ENCODE measurements at regions not wholly inside any gene's neighbourhood (a gene's known extent, or its start where the extent isn't known, plus 50 kb on each side); places are given as distances from the start of the nearest gene placed in this dataset.
"Not testable (repeated sequence)": the region's sequence is repeated elsewhere in the genome, so short reads cannot be mapped to it uniquely, and the experiment has no call there.

DNA sequence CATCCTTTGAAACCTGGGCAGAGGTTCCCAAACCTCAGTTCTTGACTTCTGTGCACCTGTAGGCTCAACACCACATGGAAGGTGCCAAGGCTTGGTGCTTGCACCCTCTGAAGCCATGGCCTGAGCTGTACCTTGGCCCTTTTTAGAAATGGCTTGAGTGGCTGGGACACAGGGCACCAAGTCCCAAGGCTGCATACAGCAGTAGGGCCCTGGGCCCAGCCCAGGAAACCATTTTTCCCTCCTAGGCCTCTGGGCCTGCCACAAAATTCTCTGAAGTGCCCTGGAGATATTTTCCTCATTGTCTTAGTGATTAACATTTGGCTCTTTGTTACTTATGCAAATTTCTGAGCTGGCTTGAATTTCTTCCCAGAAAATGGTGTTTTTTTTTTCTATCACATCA, 65.6 kb upstream of the ACTRT2 start:
- H3K4me3 ChIP-seq (ENCODE audit: control insufficient read depth in 1 of 2, extremely low read depth in 1 of 2, low read length in 1 of 2), result no peak overlapping the region
- peaks cover 0 to 4% (median 0%) of the 10 kb centered on the region in 3 donors for H3K4me1 Mint-ChIP-seq
- H3K27me3 ChIP-seq (replicated peaks in 1 of 2; ENCODE audit: control insufficient read depth in 2 of 2, extremely low read depth in 1 of 2, insufficient read depth in 2 of 2, low read length in 1 of 2), result peaks cover 0 to 19% of the 10 kb centered on the region in 2 experiments
- POLR2A ChIA-PET, result interaction anchor here in 1 of 2 donors (0.6 kb wide), 1 partner anchor 30 kb away, joined by 3 read pairs; no protein-coding TSS in a partner anchor
- DNase-seq (no peak), ATAC-seq (replicated peaks in 1 of 4) (no peak)
- no peak overlapping the region for H3K27ac ChIP-seq (ENCODE audit: low read length)
- H3K36me3 Mint-ChIP-seq, result peaks cover 6% of the 10 kb centered on the region
- H3K9me3 ChIP-seq, result no peaks in the 10 kb centered on the region
- CTCF ChIA-PET, result no interaction called here
- H3K4me3 Mint-ChIP-seq, result no peak overlapping the region
- H3K27me3 Mint-ChIP-seq, result peaks cover 7% of the 10 kb centered on the region in 2 donors
- no peak overlapping the region for H3K27ac Mint-ChIP-seq
- no peaks in the 10 kb centered on the region for H3K4me1 ChIP-seq (ENCODE audit: control insufficient read depth in 1 of 2, extremely low read depth in 1 of 2, insufficient read depth in 2 of 2, low read length in 2 of 2)
- H3K9me3 Mint-ChIP-seq, result peaks cover 16 to 37% (median 36%) of the 10 kb centered on the region in 3 donors
- H3K36me3 ChIP-seq (ENCODE audit: control insufficient read depth in 2 of 2, extremely low read depth in 1 of 2, insufficient read depth in 1 of 2, low read length in 1 of 2), result no peaks in the 10 kb centered on the region

GRCh38 chr1:2956576-2956975, 64.7 kb upstream of the ACTRT2 start:
- H3K4me1 ChIP-seq (ENCODE audit: control insufficient read depth in 1 of 2, extremely low read depth in 1 of 2, insufficient read depth in 2 of 2, low read length in 2 of 2), result no peaks in the 10 kb centered on the region
- no peaks in the 10 kb centered on the region for H3K36me3 ChIP-seq (ENCODE audit: control insufficient read depth in 2 of 2, extremely low read depth in 1 of 2, insufficient read depth in 1 of 2, low read length in 1 of 2)
- Mint-ChIP-seq H3K9me3 (peaks cover 16 to 37% (median 36%) of the 10 kb centered on the region in 3 donors), H3K4me1 (peaks cover 0 to 4% (median 0%) of the 10 kb centered on the region in 3 donors), H3K27me3 (peaks cover 4 to 6% of the 10 kb centered on the region in 2 donors), H3K4me3 (no peak overlapping the region), H3K27ac (no peak overlapping the region), H3K36me3 (peaks cover 6% of the 10 kb centered on the region)
- CTCF ChIA-PET, result no interaction called here
- no peak overlapping the region for H3K27ac ChIP-seq (ENCODE audit: low read length)
- no peak overlapping the region for H3K4me3 ChIP-seq (ENCODE audit: control insufficient read depth in 1 of 2, extremely low read depth in 1 of 2, low read length in 1 of 2)
- no peak for ATAC-seq (replicated peaks in 1 of 4)
- no CpG with 5 or more reads among the region's 1 CpG for WGBS (ENCODE audit: insufficient coverage)
- no peaks in the 10 kb centered on the region for H3K9me3 ChIP-seq
- POLR2A ChIA-PET, result no interaction called here
- no peak for DNase-seq
- peaks cover 0 to 23% of the 10 kb centered on the region in 2 experiments for H3K27me3 ChIP-seq (replicated peaks in 1 of 2; ENCODE audit: control insufficient read depth in 2 of 2, extremely low read depth in 1 of 2, insufficient read depth in 2 of 2, low read length in 1 of 2)

- Mint-ChIP-seq H3K9me3 (peaks cover 16 to 37% (median 36%) of the 10 kb centered on the region in 3 donors), H3K27ac (no peak overlapping the region), H3K4me3 (no peak overlapping the region), H3K36me3 (peaks cover 6% of the 10 kb centered on the region), H3K4me1 (peaks cover 0 to 4% (median 0%) of the 10 kb centered on the region in 3 donors), H3K27me3 (peaks cover 4 to 6% of the 10 kb centered on the region in 2 donors)
- peaks cover 0 to 23% of the 10 kb centered on the region in 2 experiments for H3K27me3 ChIP-seq (replicated peaks in 1 of 2; ENCODE audit: control insufficient read depth in 2 of 2, extremely low read depth in 1 of 2, insufficient read depth in 2 of 2, low read length in 1 of 2)
- H3K4me1 ChIP-seq (ENCODE audit: control insufficient read depth in 1 of 2, extremely low read depth in 1 of 2, insufficient read depth in 2 of 2, low read length in 2 of 2), result no peaks in the 10 kb centered on the region
- ChIA-PET CTCF (no interaction called here), POLR2A (no interaction called here)
- H3K36me3 ChIP-seq (ENCODE audit: control insufficient read depth in 2 of 2, extremely low read depth in 1 of 2, insufficient read depth in 1 of 2, low read length in 1 of 2), result no peaks in the 10 kb centered on the region
- H3K4me3 ChIP-seq (ENCODE audit: control insufficient read depth in 1 of 2, extremely low read depth in 1 of 2, low read length in 1 of 2), result no peak overlapping the region
- H3K9me3 ChIP-seq, result no peaks in the 10 kb centered on the region
- no peak for ATAC-seq (replicated peaks in 1 of 4)
- DNase-seq, result no peak
- no peak overlapping the region for H3K27ac ChIP-seq (ENCODE audit: low read length)
Measured at GRCh38 chr1:2957329-2957728, 63.9 kb upstream of the ACTRT2 start.

GRCh38 chr1:2959881-2960280, 61.4 kb upstream of the ACTRT2 start:
- H3K27me3 Mint-ChIP-seq; H3K4me3 Mint-ChIP-seq; H3K36me3 ChIP-seq (ENCODE audit: control insufficient read depth in 2 of 2, extremely low read depth in 1 of 2, insufficient read depth in 1 of 2, low read length in 1 of 2); H3K4me1 Mint-ChIP-seq; CTCF ChIA-PET; H3K27ac ChIP-seq (ENCODE audit: low read length); H3K27ac Mint-ChIP-seq; H3K4me3 ChIP-seq (ENCODE audit: control insufficient read depth in 1 of 2, extremely low read depth in 1 of 2, low read length in 1 of 2); POLR2A ChIA-PET; ATAC-seq (replicated peaks in 1 of 4); H3K9me3 ChIP-seq; H3K36me3 Mint-ChIP-seq; DNase-seq; H3K4me1 ChIP-seq (ENCODE audit: control insufficient read depth in 1 of 2, extremely low read depth in 1 of 2, insufficient read depth in 2 of 2, low read length in 2 of 2): not testable (repeated sequence)
- H3K27me3 ChIP-seq (replicated peaks in 1 of 2; ENCODE audit: control insufficient read depth in 2 of 2, extremely low read depth in 1 of 2, insufficient read depth in 2 of 2, low read length in 1 of 2), result peaks cover 0 to 20% of the 10 kb centered on the region in 2 experiments
- WGBS (ENCODE audit: insufficient coverage), result 77% methylated on average over 17 of the region's 21 CpGs
- peaks cover 10 to 20% (median 16%) of the 10 kb centered on the region in 3 donors for H3K9me3 Mint-ChIP-seq

GRCh38 chr1:2961081-2961480, 60.2 kb upstream of the ACTRT2 start:
- ATAC-seq (replicated peaks in 1 of 4) (no peak), DNase-seq (no peak)
- Histone ChIP-seq H3K36me3 (ENCODE audit: control insufficient read depth in 2 of 2, extremely low read depth in 1 of 2, insufficient read depth in 1 of 2, low read length in 1 of 2) (no peaks in the 10 kb centered on the region), H3K27ac (ENCODE audit: low read length) (no peak overlapping the region), H3K4me3 (ENCODE audit: control insufficient read depth in 1 of 2, extremely low read depth in 1 of 2, low read length in 1 of 2) (no peak overlapping the region), H3K27me3 (replicated peaks in 1 of 2; ENCODE audit: control insufficient read depth in 2 of 2, extremely low read depth in 1 of 2, insufficient read depth in 2 of 2, low read length in 1 of 2) (peaks cover 0 to 20% of the 10 kb centered on the region in 2 experiments), H3K4me1 (ENCODE audit: control insufficient read depth in 1 of 2, extremely low read depth in 1 of 2, insufficient read depth in 2 of 2, low read length in 2 of 2) (no peaks in the 10 kb centered on the region), H3K9me3 (no peaks in the 10 kb centered on the region)
- H3K27ac Mint-ChIP-seq, result no peak overlapping the region
- ChIA-PET CTCF (no interaction called here), POLR2A (no interaction called here)
- no peaks in the 10 kb centered on the region for H3K4me1 Mint-ChIP-seq
- peaks cover 5 to 13% (median 10%) of the 10 kb centered on the region in 3 donors for H3K9me3 Mint-ChIP-seq
- no peak overlapping the region for H3K4me3 Mint-ChIP-seq
- H3K36me3 Mint-ChIP-seq, result no peaks in the 10 kb centered on the region
- 71% methylated on average over 4 of the region's 7 CpGs for WGBS (ENCODE audit: insufficient coverage)
- peaks cover 1 to 4% of the 10 kb centered on the region in 2 donors for H3K27me3 Mint-ChIP-seq

DNA sequence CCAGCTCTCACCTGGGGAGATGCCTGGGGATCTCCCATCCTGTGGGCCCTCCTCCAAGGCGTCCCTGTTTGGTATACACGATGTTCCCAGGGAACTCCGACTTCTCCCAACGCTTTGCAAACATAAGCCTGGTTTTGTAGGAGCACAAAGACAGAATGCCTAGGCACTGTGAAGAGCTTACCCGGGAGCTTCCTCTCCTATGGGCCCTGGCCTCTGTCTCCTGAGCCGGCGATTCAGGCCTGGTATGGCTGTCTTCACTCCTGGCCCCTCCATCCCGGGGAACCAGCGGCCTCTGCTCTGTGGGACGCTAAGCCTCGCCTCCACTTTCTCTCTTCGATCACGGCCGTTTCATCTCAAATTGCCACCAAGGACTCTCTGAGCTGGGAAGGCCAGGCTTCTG, 59.6 kb upstream of the ACTRT2 start:
- POLR2A ChIA-PET, result no interaction called here
- H3K4me1 ChIP-seq (ENCODE audit: control insufficient read depth in 1 of 2, extremely low read depth in 1 of 2, insufficient read depth in 2 of 2, low read length in 2 of 2), result no peaks in the 10 kb centered on the region
- H3K27me3 Mint-ChIP-seq, result peaks cover 1 to 4% of the 10 kb centered on the region in 2 donors
- no peak overlapping the region for H3K4me3 ChIP-seq (ENCODE audit: control insufficient read depth in 1 of 2, extremely low read depth in 1 of 2, low read length in 1 of 2)
- H3K27me3 ChIP-seq (replicated peaks in 1 of 2; ENCODE audit: control insufficient read depth in 2 of 2, extremely low read depth in 1 of 2, insufficient read depth in 2 of 2, low read length in 1 of 2), result peaks cover 0 to 20% of the 10 kb centered on the region in 2 experiments
- H3K36me3 Mint-ChIP-seq, result no peaks in the 10 kb centered on the region
- no peak overlapping the region for H3K4me3 Mint-ChIP-seq
- WGBS (ENCODE audit: insufficient coverage), result 89% methylated on average over 12 of the region's 14 CpGs
- no peak overlapping the region for H3K27ac Mint-ChIP-seq
- no peak for ATAC-seq (replicated peaks in 1 of 4)
- H3K36me3 ChIP-seq (ENCODE audit: control insufficient read depth in 2 of 2, extremely low read depth in 1 of 2, insufficient read depth in 1 of 2, low read length in 1 of 2), result no peaks in the 10 kb centered on the region
- DNase-seq, result no peak
- H3K27ac ChIP-seq (ENCODE audit: low read length), result no peak overlapping the region
- H3K9me3 Mint-ChIP-seq, result peaks cover 4 to 10% (median 7%) of the 10 kb centered on the region in 3 donors
- CTCF ChIA-PET, result no interaction called here
- H3K4me1 Mint-ChIP-seq, result no peaks in the 10 kb centered on the region
- H3K9me3 ChIP-seq, result no peaks in the 10 kb centered on the region

GRCh38 chr1:2962061-2962460, 59.2 kb upstream of the ACTRT2 start:
- ChIA-PET POLR2A (no interaction called here), CTCF (no interaction called here)
- H3K4me3 ChIP-seq (ENCODE audit: control insufficient read depth in 1 of 2, extremely low read depth in 1 of 2, low read length in 1 of 2), result no peak overlapping the region
- peaks cover 1 to 4% of the 10 kb centered on the region in 2 donors for H3K27me3 Mint-ChIP-seq
- ATAC-seq (replicated peaks in 1 of 4) (no peak), DNase-seq (no peak)
- no peaks in the 10 kb centered on the region for H3K4me1 ChIP-seq (ENCODE audit: control insufficient read depth in 1 of 2, extremely low read depth in 1 of 2, insufficient read depth in 2 of 2, low read length in 2 of 2)
- WGBS (ENCODE audit: insufficient coverage), result 81% methylated on average over 9 of the region's 11 CpGs
- H3K4me3 Mint-ChIP-seq, result no peak overlapping the region
- no peaks in the 10 kb centered on the region for H3K36me3 ChIP-seq (ENCODE audit: control insufficient read depth in 2 of 2, extremely low read depth in 1 of 2, insufficient read depth in 1 of 2, low read length in 1 of 2)
- H3K27ac Mint-ChIP-seq, result no peak overlapping the region
- peaks cover 0 to 20% of the 10 kb centered on the region in 2 experiments for H3K27me3 ChIP-seq (replicated peaks in 1 of 2; ENCODE audit: control insufficient read depth in 2 of 2, extremely low read depth in 1 of 2, insufficient read depth in 2 of 2, low read length in 1 of 2)
- H3K36me3 Mint-ChIP-seq, result no peaks in the 10 kb centered on the region
- H3K9me3 Mint-ChIP-seq, result peaks cover 4 to 8% (median 7%) of the 10 kb centered on the region in 3 donors
- no peaks in the 10 kb centered on the region for H3K4me1 Mint-ChIP-seq
- no peak overlapping the region for H3K27ac ChIP-seq (ENCODE audit: low read length)
- H3K9me3 ChIP-seq, result no peaks in the 10 kb centered on the region
